ENCODE measurements at regions not wholly inside any gene's neighbourhood (a gene's known extent, or its start where the extent isn't known, plus 50 kb on each side); places are given as distances from the start of the nearest gene placed in this dataset.

- no peak for TF ChIP-seq POLR2A (IDR thresholded peaks at IDR 0.05)
- no peak for TF ChIP-seq CTCF (IDR thresholded peaks at IDR 0.05)
- Histone ChIP-seq H3K9me3 (no peaks in the 10 kb centered on the region), H3K27ac (no peak overlapping the region), H3K4me3 (no peak overlapping the region), H3K36me3 (ENCODE audit: low read depth, missing control alignments) (no peaks in the 10 kb centered on the region), H3K27me3 (no peaks in the 10 kb centered on the region), H3K4me1 (no peaks in the 10 kb centered on the region)
- no peak for DNase-seq
- 90 to 91% methylated on average over 3 of the region's 3 CpGs for WGBS, 2 donors
- intact Hi-C loops (cut with DNase I; ENCODE audit: low total_unique reads), result no loop called here
These were observed 733.3 kb downstream of the HACE1 start for GRCh38 chr6:104126315-104127005.

DNA sequence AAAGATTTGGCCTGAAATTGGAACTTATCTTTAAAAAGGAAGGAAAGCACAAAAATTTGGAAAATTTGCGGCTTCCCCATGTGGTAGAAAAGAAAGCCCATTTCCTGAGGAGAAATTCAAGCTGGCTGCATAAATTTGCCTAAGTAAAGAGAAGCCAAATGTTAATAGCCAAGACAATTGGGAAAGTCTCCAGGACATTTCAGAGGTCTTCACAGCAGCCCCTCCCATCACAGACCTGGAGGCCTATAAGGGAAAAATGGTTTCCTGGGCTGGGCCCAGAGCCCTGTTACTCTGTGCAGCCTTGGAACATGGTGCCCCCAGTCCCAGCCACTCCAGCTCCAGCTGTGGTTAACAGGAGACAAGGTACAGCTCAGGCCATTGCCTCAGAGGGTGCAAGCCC lies 736.5 kb downstream of the HACE1 start:
- 88 to 100% methylated on average over 1 of the region's 1 CpG for WGBS, 2 donors
- Histone ChIP-seq H3K9me3 (no peaks in the 10 kb centered on the region), H3K36me3 (ENCODE audit: low read depth, missing control alignments) (no peaks in the 10 kb centered on the region), H3K27ac (no peak overlapping the region), H3K4me3 (no peak overlapping the region), H3K4me1 (no peaks in the 10 kb centered on the region), H3K27me3 (no peaks in the 10 kb centered on the region)
- TF ChIP-seq CTCF (IDR thresholded peaks at IDR 0.05), result no peak
- TF ChIP-seq POLR2A (IDR thresholded peaks at IDR 0.05), result no peak
- no peak for DNase-seq
- intact Hi-C loops (cut with DNase I; ENCODE audit: low total_unique reads), result no loop called here

- Histone ChIP-seq H3K4me1 (no peaks in the 10 kb centered on the region), H3K4me3 (no peak overlapping the region), H3K27me3 (no peaks in the 10 kb centered on the region), H3K9me3 (no peaks in the 10 kb centered on the region), H3K27ac (no peak overlapping the region), H3K36me3 (ENCODE audit: low read depth, missing control alignments) (no peaks in the 10 kb centered on the region)
- TF ChIP-seq POLR2A (IDR thresholded peaks at IDR 0.05) (no peak), CTCF (IDR thresholded peaks at IDR 0.05) (no peak)
- WGBS, 2 donors, result 67 to 68% methylated on average over 4 of the region's 4 CpGs
- no peak for DNase-seq
- intact Hi-C loops (cut with DNase I; ENCODE audit: low total_unique reads), result no loop called here
These were observed 741.4 kb downstream of the HACE1 start for GRCh38 chr6:104118274-104118673.

GRCh38 chr6:104109806-104110205 lies 749.9 kb downstream of the HACE1 start:
- no peak for DNase-seq
- 90 to 95% methylated on average over 2 of the region's 2 CpGs for WGBS, 2 donors
- Histone ChIP-seq H3K4me1 (no peaks in the 10 kb centered on the region), H3K27ac (no peak overlapping the region), H3K36me3 (ENCODE audit: low read depth, missing control alignments) (no peaks in the 10 kb centered on the region), H3K4me3 (no peak overlapping the region), H3K27me3 (no peaks in the 10 kb centered on the region), H3K9me3 (no peaks in the 10 kb centered on the region)
- intact Hi-C loops (cut with DNase I; ENCODE audit: low total_unique reads), result no loop called here
- no peak for TF ChIP-seq CTCF (IDR thresholded peaks at IDR 0.05)
- TF ChIP-seq POLR2A (IDR thresholded peaks at IDR 0.05), result no peak

GRCh38 chr6:104108634-104109033 lies 751.1 kb downstream of the HACE1 start:
- no peaks in the 10 kb centered on the region for H3K4me1 ChIP-seq
- intact Hi-C loops (cut with DNase I; ENCODE audit: low total_unique reads), result no loop called here
- H3K36me3 ChIP-seq (ENCODE audit: low read depth, missing control alignments), result no peaks in the 10 kb centered on the region
- H3K9me3 ChIP-seq, result no peaks in the 10 kb centered on the region
- H3K4me3 ChIP-seq, result no peak overlapping the region
- DNase-seq, result no peak
- TF ChIP-seq POLR2A (IDR thresholded peaks at IDR 0.05) (no peak), CTCF (IDR thresholded peaks at IDR 0.05) (no peak)
- H3K27ac ChIP-seq, result no peak overlapping the region
- no peaks in the 10 kb centered on the region for H3K27me3 ChIP-seq

Measured in testis (tissue), 2 donors.